ENCODE measurements at regions not wholly inside any gene's neighbourhood (a gene's known extent, or its start where the extent isn't known, plus 50 kb on each side); places are given as distances from the start of the nearest gene placed in this dataset.

DNA sequence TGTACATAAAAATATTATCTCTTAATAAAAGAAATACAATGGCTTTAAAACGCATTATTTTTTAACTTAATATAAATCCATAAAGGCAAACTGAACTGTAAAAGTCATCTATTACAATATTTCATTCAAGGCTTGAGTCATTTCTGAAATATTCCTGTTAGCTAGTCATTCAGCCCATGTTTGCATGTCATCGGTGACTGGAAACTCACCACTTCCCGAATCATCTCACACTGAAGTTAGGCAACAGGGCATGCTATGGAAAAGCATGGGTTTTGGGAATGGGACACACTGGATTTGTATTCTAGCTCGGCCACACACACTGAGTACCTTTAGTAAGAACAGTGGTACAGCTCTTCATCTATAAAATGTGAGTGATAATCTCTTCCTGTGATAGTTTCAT, 691.1 kb upstream of the C9orf72 start:
- ChIA-PET POLR2A (no interaction called here), CTCF (no interaction called here)
- H3K4me3 Mint-ChIP-seq = no peak overlapping the region
- DNase-seq = no peak
- H3K9me3 Mint-ChIP-seq = peaks cover 2% of the 10 kb centered on the region
- intact Hi-C loops (cut with micrococcal nuclease) = no loop called here
- no peak overlapping the region for H3K27ac Mint-ChIP-seq
- H3K27me3 Mint-ChIP-seq = no peaks in the 10 kb centered on the region
- no peaks in the 10 kb centered on the region for H3K4me1 Mint-ChIP-seq (ENCODE audit: low read depth)
- H3K36me3 Mint-ChIP-seq (ENCODE audit: low read depth) = no peaks in the 10 kb centered on the region
- no peak for ATAC-seq
- TF ChIP-seq, protein P1, sequence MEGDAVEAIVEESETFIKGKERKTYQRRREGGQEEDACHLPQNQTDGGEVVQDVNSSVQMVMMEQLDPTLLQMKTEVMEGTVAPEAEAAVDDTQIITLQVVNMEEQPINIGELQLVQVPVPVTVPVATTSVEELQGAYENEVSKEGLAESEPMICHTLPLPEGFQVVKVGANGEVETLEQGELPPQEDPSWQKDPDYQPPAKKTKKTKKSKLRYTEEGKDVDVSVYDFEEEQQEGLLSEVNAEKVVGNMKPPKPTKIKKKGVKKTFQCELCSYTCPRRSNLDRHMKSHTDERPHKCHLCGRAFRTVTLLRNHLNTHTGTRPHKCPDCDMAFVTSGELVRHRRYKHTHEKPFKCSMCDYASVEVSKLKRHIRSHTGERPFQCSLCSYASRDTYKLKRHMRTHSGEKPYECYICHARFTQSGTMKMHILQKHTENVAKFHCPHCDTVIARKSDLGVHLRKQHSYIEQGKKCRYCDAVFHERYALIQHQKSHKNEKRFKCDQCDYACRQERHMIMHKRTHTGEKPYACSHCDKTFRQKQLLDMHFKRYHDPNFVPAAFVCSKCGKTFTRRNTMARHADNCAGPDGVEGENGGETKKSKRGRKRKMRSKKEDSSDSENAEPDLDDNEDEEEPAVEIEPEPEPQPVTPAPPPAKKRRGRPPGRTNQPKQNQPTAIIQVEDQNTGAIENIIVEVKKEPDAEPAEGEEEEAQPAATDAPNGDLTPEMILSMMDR (IDR thresholded peaks at IDR 0.05) = no peak

DNA sequence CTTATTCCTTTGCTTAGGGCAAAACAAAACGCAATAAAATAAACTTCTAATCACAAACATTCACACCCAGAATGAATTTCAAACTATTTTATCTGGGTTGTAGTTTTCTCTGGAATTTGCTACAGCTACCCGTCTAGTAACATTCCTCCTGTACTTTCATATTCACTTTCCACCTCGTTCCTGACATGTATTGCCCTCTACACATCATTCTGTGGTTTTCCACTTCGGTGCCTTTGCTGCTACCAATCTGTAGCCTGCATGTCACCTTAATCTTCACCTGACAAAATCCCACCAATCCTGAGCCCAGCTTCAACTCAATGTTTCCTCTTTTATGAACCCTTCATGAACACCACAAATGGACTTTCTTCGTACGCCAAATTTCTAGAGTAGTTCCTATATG, 694.1 kb upstream of the C9orf72 start:
- no peak overlapping the region for H3K4me3 Mint-ChIP-seq
- CTCF ChIA-PET = no interaction called here
- TF ChIP-seq, protein P1 (IDR thresholded peaks at IDR 0.05) = no peak

DNA sequence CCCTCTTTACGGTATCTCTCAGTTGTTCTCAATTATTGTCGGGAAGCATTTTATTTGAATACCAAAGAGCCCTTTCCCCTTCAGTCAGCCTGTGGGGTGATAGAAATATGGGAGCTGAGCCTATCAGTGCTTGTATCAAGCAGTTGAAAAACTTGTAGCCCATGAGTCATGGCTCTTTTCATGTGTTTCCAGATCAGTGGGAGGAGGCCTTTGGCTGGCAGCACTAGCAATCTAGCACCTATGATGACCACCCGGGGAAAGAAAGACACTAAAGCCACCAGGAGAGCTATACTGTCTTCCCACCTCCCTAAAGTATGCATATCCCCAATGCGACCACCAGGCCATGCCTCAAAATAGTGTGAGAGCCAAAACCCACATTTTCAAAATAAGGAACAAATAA, 696.9 kb upstream of the C9orf72 start:
- TF ChIP-seq, protein P1 (IDR thresholded peaks at IDR 0.05) = no peak
- H3K36me3 Mint-ChIP-seq (ENCODE audit: low read depth) = no peaks in the 10 kb centered on the region
- no peak for DNase-seq
- no peak overlapping the region for H3K4me3 Mint-ChIP-seq
- no peaks in the 10 kb centered on the region for H3K4me1 Mint-ChIP-seq (ENCODE audit: low read depth)
- H3K27ac Mint-ChIP-seq = no peak overlapping the region
- peaks cover 2% of the 10 kb centered on the region for H3K9me3 Mint-ChIP-seq
- CTCF ChIA-PET = interaction anchor here (1.1 kb wide), 1 partner anchor 9 kb away, joined by 3 read pairs; no protein-coding TSS in a partner anchor
- ATAC-seq = no peak
- no peaks in the 10 kb centered on the region for H3K27me3 Mint-ChIP-seq
- intact Hi-C loops (cut with micrococcal nuclease) = no loop called here
- POLR2A ChIA-PET = no interaction called here

More for the DNA sequence above, 694.1 kb upstream of the C9orf72 start:
- H3K36me3 Mint-ChIP-seq (ENCODE audit: low read depth) = no peaks in the 10 kb centered on the region
- no peak for ATAC-seq
- no peak for DNase-seq
- H3K4me1 Mint-ChIP-seq (ENCODE audit: low read depth) = no peaks in the 10 kb centered on the region
- POLR2A ChIA-PET = no interaction called here
- no peak overlapping the region for H3K27ac Mint-ChIP-seq
- H3K27me3 Mint-ChIP-seq = no peaks in the 10 kb centered on the region
- intact Hi-C loops (cut with micrococcal nuclease) = no loop called here
- peaks cover 2% of the 10 kb centered on the region for H3K9me3 Mint-ChIP-seq

DNA sequence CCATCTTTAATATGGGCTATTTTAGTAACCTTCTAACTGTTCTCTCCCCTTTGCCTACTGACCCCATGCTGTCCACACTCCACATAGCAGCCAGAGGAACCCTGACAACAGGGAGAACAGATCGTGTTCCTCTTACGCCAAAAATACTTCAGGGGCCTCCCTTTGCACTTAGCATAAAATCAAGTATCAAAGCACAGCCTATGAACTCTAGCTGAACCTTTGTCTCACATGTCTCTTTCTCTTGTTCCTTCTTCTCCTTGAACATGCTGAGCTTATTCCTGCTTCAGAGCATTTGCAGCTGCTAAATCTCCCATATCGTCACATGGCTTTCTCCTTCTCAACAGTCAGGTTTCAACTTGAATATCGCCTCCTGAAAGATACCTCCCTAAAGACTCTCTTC, 698.8 kb upstream of the C9orf72 start:
- CTCF ChIA-PET = no interaction called here
- Mint-ChIP-seq H3K9me3 (peaks cover 2% of the 10 kb centered on the region), H3K27me3 (no peaks in the 10 kb centered on the region), H3K36me3 (ENCODE audit: low read depth) (no peaks in the 10 kb centered on the region), H3K4me1 (ENCODE audit: low read depth) (no peaks in the 10 kb centered on the region), H3K4me3 (no peak overlapping the region), H3K27ac (no peak overlapping the region)
- DNase-seq (no peak), ATAC-seq (no peak)
- intact Hi-C loops (cut with micrococcal nuclease) = no loop called here
- POLR2A ChIA-PET = no interaction called here
- TF ChIP-seq, protein P1 (IDR thresholded peaks at IDR 0.05) = no peak

DNA sequence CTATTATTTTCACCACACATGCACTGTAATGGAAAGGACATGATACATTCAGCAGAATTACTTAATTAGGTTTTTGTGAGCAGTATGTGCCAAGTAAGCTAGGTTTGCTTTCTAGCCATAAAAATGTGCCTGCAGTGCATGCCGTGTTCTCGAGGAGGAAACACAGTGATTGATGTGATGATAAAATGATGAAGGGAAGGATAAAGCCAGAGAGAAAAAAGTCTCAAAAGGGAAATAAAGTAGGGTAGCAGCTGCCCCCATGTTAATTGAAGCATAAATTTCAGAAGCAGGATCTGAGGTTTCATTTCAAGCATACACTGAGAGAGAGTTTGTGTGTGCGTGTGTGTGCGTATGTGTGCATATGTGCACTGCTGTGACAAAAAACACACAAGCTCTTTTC, 714.2 kb upstream of the C9orf72 start:
- CTCF ChIA-PET = no interaction called here
- H3K27me3 Mint-ChIP-seq = no peaks in the 10 kb centered on the region
- no peaks in the 10 kb centered on the region for H3K36me3 Mint-ChIP-seq (ENCODE audit: low read depth)
- DNase-seq (no peak), ATAC-seq (no peak)
- H3K27ac Mint-ChIP-seq = no peak overlapping the region
- TF ChIP-seq, protein P1 (IDR thresholded peaks at IDR 0.05) = no peak
- H3K4me1 Mint-ChIP-seq (ENCODE audit: low read depth) = no peaks in the 10 kb centered on the region
- POLR2A ChIA-PET = no interaction called here
- intact Hi-C loops (cut with micrococcal nuclease) = no loop called here
- H3K4me3 Mint-ChIP-seq = no peak overlapping the region
- H3K9me3 Mint-ChIP-seq = peaks cover 2% of the 10 kb centered on the region
